SK-N-SH (cell line): ENCODE measurements at regions not wholly inside any gene's neighbourhood (a gene's known extent, or its start where the extent isn't known, plus 50 kb on each side); places are given as distances from the start of the nearest gene placed in this dataset.

Experiments
- CTCF ChIA-PET: fragments of 300-600, 350-600 bp; formaldehyde crosslinking; extraction: SDS; loops from one replicate; lab custom pipeline; 2021; lab: Yijun Ruan, JAX
- POLR2A ChIA-PET: fragments of 350-600 bp; sonication (Branson Sonifier 250); formaldehyde crosslinking; extraction: SDS; loops from one replicate; lab custom pipeline; 2020; ENCODE audit warnings: antibody characterized with exemption, inconsistent platforms; lab: Yijun Ruan, JAX
- DNase-seq: peaks from one replicate; pipeline ENCODE4 v3.0.0; 2012
- H2AFZ ChIP-seq: fragments of 200-600 bp; sonication (generic); 2 replicates; pipeline ENCODE4 v1.8.1; 2016; ENCODE audit warnings: antibody characterized with exemption, mild to moderate bottlenecking, low read depth
- H3F3A ChIP-seq: fragments of 200-600 bp; sonication (generic); replicated peaks from 2 replicates; pipeline ENCODE3; 2016; ENCODE audit warnings: antibody characterized with exemption, mild to moderate bottlenecking; ENCODE audit not compliant: insufficient read depth
- H3K27ac ChIP-seq, 2 experiments: fragments of 200-500 bp in 1 of 2; fragments of 200-600 bp in 1 of 2; sonication (Bioruptor generic) in 1 of 2; sonication (generic), shearing (Covaris generic) in 1 of 2; 2 replicates each; pipeline versions ENCODE4 v1.5.1 to v1.6.1; 2014 to 2016; ENCODE audit warnings: low read depth in 2 of 2, inconsistent platforms in 1 of 2, low read length in 1 of 2, mild to moderate bottlenecking in 1 of 2, mixed read lengths in 1 of 2
- H3K27me3 ChIP-seq: fragments of 200-600 bp; sonication (generic), shearing (Covaris generic); 2 replicates; pipeline ENCODE4 v1.6.1; 2016; ENCODE audit warnings: mixed run types; ENCODE audit not compliant: insufficient read depth
- H3K36me3 ChIP-seq, 2 experiments: fragments of 200-500 bp in 1 of 2; fragments of 200-600 bp in 1 of 2; sonication (Bioruptor generic) in 1 of 2; sonication (generic) in 1 of 2; replicated peaks in 1 of 2; 2 replicates each; pipeline versions ENCODE3 to v1.5.1; 2014 to 2016; ENCODE audit warnings: low read length in 1 of 2, mild to moderate bottlenecking in 1 of 2; ENCODE audit not compliant: insufficient read depth in 2 of 2, control insufficient read depth in 1 of 2
- H3K4me1 ChIP-seq, 2 experiments: fragments of 200-500 bp in 1 of 2; fragments of 200-600 bp in 1 of 2; sonication (Bioruptor generic) in 1 of 2; sonication (generic), shearing (Covaris generic) in 1 of 2; 2 replicates each; pipeline versions ENCODE4 v1.5.1 to v1.6.1; 2014 to 2016; ENCODE audit warnings: low read depth in 1 of 2, low read length in 1 of 2, mixed run types in 1 of 2; ENCODE audit not compliant: insufficient read depth in 2 of 2, control insufficient read depth in 1 of 2
- H3K4me2 ChIP-seq: fragments of 200-600 bp; sonication (generic), shearing (Covaris generic); 2 replicates; pipeline ENCODE4 v1.6.1; 2017; ENCODE audit warnings: mixed run types
- H3K4me3 ChIP-seq, 2 experiments: fragments of 200-500 bp in 1 of 2; fragments of 200-600 bp in 1 of 2; sonication (Bioruptor generic) in 1 of 2; sonication (generic), shearing (Covaris generic) in 1 of 2; 2 replicates each; pipeline versions ENCODE4 v1.5.1 to v1.8.1; 2014 to 2016; ENCODE audit warnings: low read depth in 2 of 2, inconsistent platforms in 1 of 2, low read length in 1 of 2, mild to moderate bottlenecking in 1 of 2, mixed read lengths in 1 of 2, moderate library complexity in 1 of 2
- H3K79me2 ChIP-seq: fragments of 200-600 bp; sonication (generic); 2 replicates; pipeline ENCODE4 v1.8.1; 2017; ENCODE audit warnings: mild to moderate bottlenecking; ENCODE audit not compliant: insufficient read depth
- H3K9ac ChIP-seq: fragments of 200-600 bp; sonication (generic); 2 replicates; pipeline ENCODE4 v1.6.1; 2017; ENCODE audit warnings: mixed run types
- H3K9me2 ChIP-seq: fragments of 200-600 bp; sonication (generic); 2 replicates; pipeline ENCODE4 v1.6.1; 2017; ENCODE audit warnings: mixed run types
- H3K9me3 ChIP-seq: fragments of 200-600 bp; sonication (generic); 2 replicates; pipeline ENCODE4 v1.6.1; 2017; ENCODE audit warnings: mixed run types, mild to moderate bottlenecking, moderate library complexity
- H4K20me1 ChIP-seq: fragments of 200-600 bp; sonication (generic); 2 replicates; pipeline ENCODE4 v1.6.1; 2017; ENCODE audit warnings: mild to moderate bottlenecking, mixed run types; ENCODE audit not compliant: insufficient read depth
- CHD2 ChIP-seq: fragments of 150-350 bp; IDR thresholded peaks from 2 replicates; pipeline ENCODE4 v1.6.1; 2018; ENCODE audit warnings: low read length; ENCODE audit not compliant: partially characterized antibody
- EZH2phosphoT487 ChIP-seq: fragments of 200-600 bp; sonication (generic); IDR thresholded peaks from 2 replicates; pipeline ENCODE4 v1.6.1; 2017; ENCODE audit warnings: low read depth, mixed run types, mild to moderate bottlenecking, antibody characterized with exemption, moderate library complexity, borderline replicate concordance
- FOSL2 ChIP-seq: IDR thresholded peaks from 2 replicates; pipeline ENCODE4 v1.4.0; 2012; ENCODE audit warnings: low read depth, mild to moderate bottlenecking, moderate library complexity, borderline replicate concordance
- FOXM1 ChIP-seq: IDR thresholded peaks from 2 replicates; pipeline ENCODE4 v1.4.0; 2012; ENCODE audit warnings: low read depth, mild to moderate bottlenecking
- GABPA ChIP-seq: IDR thresholded peaks from 2 replicates; pipeline ENCODE4 v1.4.0; 2012; ENCODE audit warnings: low read depth, mild to moderate bottlenecking
- JUND ChIP-seq: IDR thresholded peaks from 2 replicates; pipeline ENCODE4 v1.4.0; 2012
- MEF2A ChIP-seq: IDR thresholded peaks from 2 replicates; pipeline ENCODE4 v1.4.0; 2012; ENCODE audit warnings: low read depth, borderline replicate concordance
- NRF1 ChIP-seq: IDR thresholded peaks from 2 replicates; pipeline ENCODE4 v1.6.1; 2012; ENCODE audit warnings: low read depth, mild to moderate bottlenecking, low read length
- POLR2AphosphoS5 ChIP-seq: IDR thresholded peaks from 2 replicates; pipeline ENCODE4 v1.6.1; 2012; ENCODE audit warnings: low read depth, low read length
- RCOR1 ChIP-seq: fragments of 150-350 bp; IDR thresholded peaks from 2 replicates; pipeline ENCODE4 v1.6.1; 2017; ENCODE audit warnings: antibody characterized with exemption, low read length
- SIN3A ChIP-seq: IDR thresholded peaks from 2 replicates; pipeline ENCODE4 v1.6.1; 2012; ENCODE audit warnings: low read depth, mild to moderate bottlenecking, low read length, moderate library complexity, borderline replicate concordance
- TAF1 ChIP-seq: IDR thresholded peaks from 2 replicates; pipeline ENCODE4 v1.6.1; 2012; ENCODE audit warnings: low read depth, mild to moderate bottlenecking, low read length, moderate library complexity, borderline replicate concordance
- TCF12 ChIP-seq: IDR thresholded peaks from 2 replicates; pipeline ENCODE4 v1.4.0; 2012
- TEAD4 ChIP-seq: IDR thresholded peaks from 2 replicates; pipeline ENCODE4 v1.4.0; 2012; ENCODE audit warnings: mild to moderate bottlenecking, borderline replicate concordance; ENCODE audit not compliant: insufficient read depth
- WGBS: methylation state at CpG from one replicate; pipeline ENCODE4 v1.1.6; 2017; ENCODE audit warnings: low lambda C conversion rate; 5-methylcytosine and 5-hydroxymethylcytosine counted together
- TF ChIP-seq, protein P1 (sequence below): IDR thresholded peaks from 2 replicates; pipeline ENCODE4 v1.4.0; 2012; ENCODE audit warnings: low read depth, borderline replicate concordance
- TF ChIP-seq, protein P2 (sequence below): fragments of 200-600 bp; sonication (generic); IDR thresholded peaks from 2 replicates; pipeline ENCODE4 v1.6.1; 2017; ENCODE audit warnings: antibody characterized with exemption, mild to moderate bottlenecking, moderate library complexity
- TF ChIP-seq, protein P3 (sequence below): IDR thresholded peaks from 2 replicates; pipeline ENCODE4 v1.4.0; 2012; ENCODE audit warnings: low read depth, borderline replicate concordance
- TF ChIP-seq, protein P4 (sequence below): IDR thresholded peaks from 2 replicates; pipeline ENCODE4 v1.6.1; 2012; ENCODE audit warnings: mild to moderate bottlenecking, low read depth, low read length, moderate library complexity
- TF ChIP-seq, protein P5 (sequence below): fragments of 150-350 bp; IDR thresholded peaks from 2 replicates; pipeline ENCODE4 v1.6.1; 2017; ENCODE audit warnings: antibody characterized with exemption, low read length, low read depth, borderline replicate concordance

DNA sequence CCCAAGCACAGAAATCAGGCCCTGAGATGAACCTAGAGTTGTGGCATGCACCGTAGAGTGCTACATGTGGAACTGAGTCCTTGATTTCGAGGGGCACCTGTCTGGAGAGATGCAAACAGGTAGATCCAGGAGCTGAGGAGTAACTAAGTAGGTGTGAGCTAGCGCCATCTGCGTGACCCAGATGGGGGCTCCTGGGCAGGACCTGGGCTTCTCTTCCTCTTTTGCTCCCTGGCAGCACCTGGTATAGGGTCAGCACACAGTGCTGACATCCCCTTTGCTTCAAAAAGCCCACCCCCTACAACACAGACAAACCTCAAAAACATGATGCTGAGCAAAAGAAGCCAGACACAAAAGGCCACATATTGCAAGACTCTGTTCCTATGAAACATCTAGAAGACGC lies 65.8 kb downstream of the PITPNM2 start:
- CTCF ChIA-PET, result interaction anchor here (0.6 to 1.2 kb wide), 2 partner anchors 64 to 103 kb away, joined by 3 read pairs; no protein-coding TSS in a partner anchor

More for the DNA sequence above, 65.8 kb downstream of the PITPNM2 start:
- Histone ChIP-seq H3K79me2 (0 out of 2 replicates have a peak, but pooled peaks cover 5% of the 10 kb centered on the region), H3K27ac (no peak overlapping the region), H3K4me2 (peak overlapping the region; percentile 28; the same call in 1 of the 2 replicates), H4K20me1 (peaks cover 2% of the 10 kb centered on the region; the same call in 1 of the 2 replicates), H3F3A (peaks cover 14% of the 10 kb centered on the region), H2AFZ (no peak overlapping the region), H3K4me1 (peaks cover 16 to 20% of the 10 kb centered on the region in 2 experiments; a peak in 3 of 4 replicates), H3K36me3 (no peaks in the 10 kb centered on the region), H3K9ac (no peak overlapping the region), H3K27me3 (no peaks in the 10 kb centered on the region), H3K9me3 (no peaks in the 10 kb centered on the region), H3K4me3 (no peak overlapping the region), H3K9me2 (no peaks in the 10 kb centered on the region)
- no peak for DNase-seq
- WGBS, result 95% methylated on average over 5 of the region's 5 CpGs
- POLR2A ChIA-PET, result no interaction called here
- TF ChIP-seq EZH2phosphoT487 (no peak), MEF2A (no peak), FOXM1 (no peak), GABPA (no peak), CHD2 (no peak), JUND (no peak), TAF1 (no peak), TCF12 (no peak), POLR2AphosphoS5 (no peak), RCOR1 (no peak), NRF1 (no peak), TEAD4 (no peak), SIN3A (no peak), FOSL2 (no peak)
- TF ChIP-seq, protein P1, sequence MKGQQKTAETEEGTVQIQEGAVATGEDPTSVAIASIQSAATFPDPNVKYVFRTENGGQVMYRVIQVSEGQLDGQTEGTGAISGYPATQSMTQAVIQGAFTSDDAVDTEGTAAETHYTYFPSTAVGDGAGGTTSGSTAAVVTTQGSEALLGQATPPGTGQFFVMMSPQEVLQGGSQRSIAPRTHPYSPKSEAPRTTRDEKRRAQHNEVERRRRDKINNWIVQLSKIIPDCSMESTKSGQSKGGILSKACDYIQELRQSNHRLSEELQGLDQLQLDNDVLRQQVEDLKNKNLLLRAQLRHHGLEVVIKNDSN, result no peak
- TF ChIP-seq, protein P2, sequence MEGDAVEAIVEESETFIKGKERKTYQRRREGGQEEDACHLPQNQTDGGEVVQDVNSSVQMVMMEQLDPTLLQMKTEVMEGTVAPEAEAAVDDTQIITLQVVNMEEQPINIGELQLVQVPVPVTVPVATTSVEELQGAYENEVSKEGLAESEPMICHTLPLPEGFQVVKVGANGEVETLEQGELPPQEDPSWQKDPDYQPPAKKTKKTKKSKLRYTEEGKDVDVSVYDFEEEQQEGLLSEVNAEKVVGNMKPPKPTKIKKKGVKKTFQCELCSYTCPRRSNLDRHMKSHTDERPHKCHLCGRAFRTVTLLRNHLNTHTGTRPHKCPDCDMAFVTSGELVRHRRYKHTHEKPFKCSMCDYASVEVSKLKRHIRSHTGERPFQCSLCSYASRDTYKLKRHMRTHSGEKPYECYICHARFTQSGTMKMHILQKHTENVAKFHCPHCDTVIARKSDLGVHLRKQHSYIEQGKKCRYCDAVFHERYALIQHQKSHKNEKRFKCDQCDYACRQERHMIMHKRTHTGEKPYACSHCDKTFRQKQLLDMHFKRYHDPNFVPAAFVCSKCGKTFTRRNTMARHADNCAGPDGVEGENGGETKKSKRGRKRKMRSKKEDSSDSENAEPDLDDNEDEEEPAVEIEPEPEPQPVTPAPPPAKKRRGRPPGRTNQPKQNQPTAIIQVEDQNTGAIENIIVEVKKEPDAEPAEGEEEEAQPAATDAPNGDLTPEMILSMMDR, result no peak
- TF ChIP-seq, protein P3, sequence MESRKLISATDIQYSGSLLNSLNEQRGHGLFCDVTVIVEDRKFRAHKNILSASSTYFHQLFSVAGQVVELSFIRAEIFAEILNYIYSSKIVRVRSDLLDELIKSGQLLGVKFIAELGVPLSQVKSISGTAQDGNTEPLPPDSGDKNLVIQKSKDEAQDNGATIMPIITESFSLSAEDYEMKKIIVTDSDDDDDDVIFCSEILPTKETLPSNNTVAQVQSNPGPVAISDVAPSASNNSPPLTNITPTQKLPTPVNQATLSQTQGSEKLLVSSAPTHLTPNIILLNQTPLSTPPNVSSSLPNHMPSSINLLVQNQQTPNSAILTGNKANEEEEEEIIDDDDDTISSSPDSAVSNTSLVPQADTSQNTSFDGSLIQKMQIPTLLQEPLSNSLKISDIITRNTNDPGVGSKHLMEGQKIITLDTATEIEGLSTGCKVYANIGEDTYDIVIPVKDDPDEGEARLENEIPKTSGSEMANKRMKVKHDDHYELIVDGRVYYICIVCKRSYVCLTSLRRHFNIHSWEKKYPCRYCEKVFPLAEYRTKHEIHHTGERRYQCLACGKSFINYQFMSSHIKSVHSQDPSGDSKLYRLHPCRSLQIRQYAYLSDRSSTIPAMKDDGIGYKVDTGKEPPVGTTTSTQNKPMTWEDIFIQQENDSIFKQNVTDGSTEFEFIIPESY, result no peak
- TF ChIP-seq, protein P4, sequence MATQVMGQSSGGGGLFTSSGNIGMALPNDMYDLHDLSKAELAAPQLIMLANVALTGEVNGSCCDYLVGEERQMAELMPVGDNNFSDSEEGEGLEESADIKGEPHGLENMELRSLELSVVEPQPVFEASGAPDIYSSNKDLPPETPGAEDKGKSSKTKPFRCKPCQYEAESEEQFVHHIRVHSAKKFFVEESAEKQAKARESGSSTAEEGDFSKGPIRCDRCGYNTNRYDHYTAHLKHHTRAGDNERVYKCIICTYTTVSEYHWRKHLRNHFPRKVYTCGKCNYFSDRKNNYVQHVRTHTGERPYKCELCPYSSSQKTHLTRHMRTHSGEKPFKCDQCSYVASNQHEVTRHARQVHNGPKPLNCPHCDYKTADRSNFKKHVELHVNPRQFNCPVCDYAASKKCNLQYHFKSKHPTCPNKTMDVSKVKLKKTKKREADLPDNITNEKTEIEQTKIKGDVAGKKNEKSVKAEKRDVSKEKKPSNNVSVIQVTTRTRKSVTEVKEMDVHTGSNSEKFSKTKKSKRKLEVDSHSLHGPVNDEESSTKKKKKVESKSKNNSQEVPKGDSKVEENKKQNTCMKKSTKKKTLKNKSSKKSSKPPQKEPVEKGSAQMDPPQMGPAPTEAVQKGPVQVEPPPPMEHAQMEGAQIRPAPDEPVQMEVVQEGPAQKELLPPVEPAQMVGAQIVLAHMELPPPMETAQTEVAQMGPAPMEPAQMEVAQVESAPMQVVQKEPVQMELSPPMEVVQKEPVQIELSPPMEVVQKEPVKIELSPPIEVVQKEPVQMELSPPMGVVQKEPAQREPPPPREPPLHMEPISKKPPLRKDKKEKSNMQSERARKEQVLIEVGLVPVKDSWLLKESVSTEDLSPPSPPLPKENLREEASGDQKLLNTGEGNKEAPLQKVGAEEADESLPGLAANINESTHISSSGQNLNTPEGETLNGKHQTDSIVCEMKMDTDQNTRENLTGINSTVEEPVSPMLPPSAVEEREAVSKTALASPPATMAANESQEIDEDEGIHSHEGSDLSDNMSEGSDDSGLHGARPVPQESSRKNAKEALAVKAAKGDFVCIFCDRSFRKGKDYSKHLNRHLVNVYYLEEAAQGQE, result no peak
- TF ChIP-seq, protein P5, sequence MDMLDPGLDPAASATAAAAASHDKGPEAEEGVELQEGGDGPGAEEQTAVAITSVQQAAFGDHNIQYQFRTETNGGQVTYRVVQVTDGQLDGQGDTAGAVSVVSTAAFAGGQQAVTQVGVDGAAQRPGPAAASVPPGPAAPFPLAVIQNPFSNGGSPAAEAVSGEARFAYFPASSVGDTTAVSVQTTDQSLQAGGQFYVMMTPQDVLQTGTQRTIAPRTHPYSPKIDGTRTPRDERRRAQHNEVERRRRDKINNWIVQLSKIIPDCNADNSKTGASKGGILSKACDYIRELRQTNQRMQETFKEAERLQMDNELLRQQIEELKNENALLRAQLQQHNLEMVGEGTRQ, result no peak
- TF ChIP-seq, all 33 proteins: peak for 0
